ENCODE measurements at regions not wholly inside any gene's neighbourhood (a gene's known extent, or its start where the extent isn't known, plus 50 kb on each side); places are given as distances from the start of the nearest gene placed in this dataset.

DNA sequence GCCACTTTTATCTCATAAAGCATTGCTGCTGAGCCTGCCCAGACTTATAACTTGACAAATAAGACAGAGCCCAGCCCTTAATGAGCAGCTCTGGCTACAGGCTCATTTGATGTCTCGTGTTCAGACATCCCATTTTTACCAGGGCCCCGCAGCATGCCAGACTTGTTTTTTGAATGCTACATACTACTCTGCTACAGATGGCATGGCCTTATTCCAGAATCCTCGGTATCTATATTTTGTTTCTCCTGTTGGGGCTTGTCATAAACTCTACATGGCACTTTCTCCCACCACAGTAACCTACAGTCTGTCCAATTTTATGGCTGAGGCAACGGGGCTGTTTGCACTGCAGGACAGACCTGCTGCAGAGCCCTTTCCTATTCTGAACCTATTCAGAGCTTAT is 179.0 kb upstream of the DDX18 start:
- no peak for DNase-seq (ENCODE audit: low read depth in 2 of 2)

DNA sequence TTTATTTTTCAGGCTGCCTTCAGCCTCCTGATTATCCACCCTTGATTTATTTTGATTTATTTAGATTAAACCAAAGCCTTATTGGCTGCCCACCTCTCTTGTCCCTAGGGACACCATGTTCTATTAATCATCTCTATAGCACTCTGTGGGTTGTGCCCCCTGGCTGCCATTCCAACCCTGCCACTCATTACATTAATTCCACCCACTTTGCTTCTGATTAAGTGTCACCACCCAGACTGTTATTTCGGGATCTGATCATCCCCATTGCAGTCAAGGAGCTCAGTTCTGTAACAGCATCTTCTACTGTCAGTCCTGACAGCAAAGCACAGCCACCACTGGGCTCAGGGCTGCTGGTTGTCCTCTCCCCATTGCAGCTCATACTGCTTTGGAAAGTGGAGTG is 175.1 kb upstream of the DDX18 start:
- DNase-seq (ENCODE audit: low read depth in 2 of 2), result no peak

DNA sequence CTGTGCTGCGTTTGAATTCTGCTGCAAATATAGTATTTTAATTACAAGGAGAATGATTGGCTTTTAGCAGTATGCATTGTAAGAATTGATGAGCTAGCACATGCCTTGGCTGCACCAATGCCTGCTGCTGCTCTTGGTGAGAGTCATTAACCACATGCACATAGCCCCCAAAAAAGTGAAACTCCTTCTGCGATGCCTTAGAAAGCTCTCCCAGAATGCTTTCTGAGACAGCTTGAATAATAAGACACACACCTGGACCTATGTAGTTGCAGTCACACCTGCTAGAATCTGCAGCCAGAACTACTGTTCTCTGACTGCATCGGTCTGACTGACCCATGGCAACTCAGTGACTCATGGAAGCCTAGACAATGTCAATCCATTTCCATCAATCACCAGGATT is 170.1 kb upstream of the DDX18 start:
- no peak for DNase-seq (ENCODE audit: low read depth in 2 of 2)

DNA sequence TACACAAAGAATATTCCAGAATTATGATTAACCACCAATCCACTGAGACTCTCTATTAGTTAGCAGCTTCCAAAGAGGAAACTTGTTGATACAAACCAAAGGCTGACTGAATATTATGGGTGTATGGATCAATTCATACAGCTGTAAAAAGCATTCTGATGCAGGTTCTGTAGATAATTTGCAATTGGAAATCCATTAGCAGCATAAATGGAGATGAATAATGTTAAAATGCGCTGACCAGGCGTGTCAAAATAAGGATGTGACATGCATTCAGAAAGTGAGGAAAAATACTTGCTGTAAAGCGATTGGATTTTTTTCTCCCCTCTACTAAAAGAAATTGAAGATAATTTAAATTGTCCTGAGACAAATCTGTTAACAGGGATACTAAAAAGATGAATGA is 169.0 kb upstream of the DDX18 start:
- DNase-seq (ENCODE audit: low read depth in 2 of 2), result no peak

DNA sequence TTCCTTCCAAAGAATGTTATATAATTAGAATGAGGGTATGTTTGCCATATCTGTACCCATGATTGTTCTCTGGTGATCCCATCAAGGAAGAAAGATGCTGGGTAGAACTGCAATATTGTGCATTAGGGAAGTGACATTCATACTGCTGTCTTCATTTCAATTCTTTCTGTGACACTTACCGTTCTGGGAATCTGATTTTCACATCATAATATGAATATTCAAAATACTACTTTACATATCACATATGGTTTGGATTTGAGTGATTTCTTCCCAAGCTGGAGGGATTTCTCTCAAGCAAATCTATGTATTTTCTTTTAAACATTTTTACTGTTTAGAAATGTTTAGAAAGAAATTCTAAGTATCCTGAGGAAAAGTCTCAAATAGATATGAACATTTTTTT is 168.4 kb upstream of the DDX18 start:
- no peak for DNase-seq (ENCODE audit: low read depth in 2 of 2)

DNA sequence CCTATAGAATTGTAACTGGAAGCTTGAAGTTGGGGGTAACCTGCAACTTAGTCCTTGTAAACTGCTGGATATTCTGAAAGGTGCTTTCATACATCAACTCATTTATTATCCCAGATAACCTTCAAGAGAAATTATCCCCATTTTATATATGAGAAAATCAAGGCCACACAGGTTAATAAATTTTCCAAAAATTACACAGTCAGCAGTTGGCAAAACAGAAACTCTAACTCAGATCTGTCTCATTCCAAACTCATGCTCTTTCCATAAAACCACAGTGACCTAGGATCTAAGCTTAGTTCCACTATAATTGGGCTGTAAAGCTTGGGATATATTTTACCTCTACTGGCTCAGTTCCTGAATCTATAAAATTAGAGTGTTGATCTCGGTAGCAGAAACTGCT is 167.6 kb upstream of the DDX18 start:
- DNase-seq (ENCODE audit: low read depth in 2 of 2), result no peak

DNA sequence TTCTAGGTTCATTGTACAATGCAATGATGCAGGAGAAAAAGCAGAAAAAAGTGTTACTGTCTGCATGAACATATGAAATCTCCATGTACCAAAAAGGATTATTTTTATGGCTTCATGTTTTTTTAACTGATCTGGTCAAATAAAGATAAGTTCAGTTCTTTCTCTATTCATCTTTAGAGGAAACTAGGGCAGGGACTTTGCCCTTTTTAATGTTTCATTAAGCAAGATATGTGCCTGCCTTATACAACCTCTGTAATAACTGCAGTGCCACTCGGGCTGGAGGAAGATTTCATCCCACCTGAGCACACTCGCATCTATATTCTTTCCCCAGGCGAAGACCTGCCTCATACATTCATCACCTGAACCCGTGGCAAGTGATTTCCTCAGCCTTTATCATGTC is 157.9 kb upstream of the DDX18 start:
- DNase-seq (ENCODE audit: low read depth in 2 of 2), result no peak

DNA sequence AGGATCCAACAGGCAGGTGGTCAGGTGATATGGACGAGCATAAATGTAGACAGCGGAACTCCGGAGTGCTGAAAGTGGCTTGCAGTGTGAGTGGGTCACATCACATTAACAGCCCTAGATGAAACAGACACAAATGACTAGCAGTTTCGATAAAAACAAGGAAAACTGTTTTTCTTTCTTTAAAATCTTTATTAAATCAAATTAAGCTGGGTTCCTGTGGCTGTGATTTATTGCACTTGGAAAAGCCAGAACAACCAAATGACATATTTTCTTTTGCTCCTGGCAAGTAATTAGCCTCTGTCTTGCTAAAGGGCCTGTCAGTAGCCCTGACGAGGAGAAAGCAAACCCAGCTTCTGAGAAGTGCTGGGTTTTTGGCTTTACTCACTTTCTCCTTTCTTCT is 152.9 kb upstream of the DDX18 start:
- DNase-seq (ENCODE audit: low read depth in 2 of 2), result no peak

DNA sequence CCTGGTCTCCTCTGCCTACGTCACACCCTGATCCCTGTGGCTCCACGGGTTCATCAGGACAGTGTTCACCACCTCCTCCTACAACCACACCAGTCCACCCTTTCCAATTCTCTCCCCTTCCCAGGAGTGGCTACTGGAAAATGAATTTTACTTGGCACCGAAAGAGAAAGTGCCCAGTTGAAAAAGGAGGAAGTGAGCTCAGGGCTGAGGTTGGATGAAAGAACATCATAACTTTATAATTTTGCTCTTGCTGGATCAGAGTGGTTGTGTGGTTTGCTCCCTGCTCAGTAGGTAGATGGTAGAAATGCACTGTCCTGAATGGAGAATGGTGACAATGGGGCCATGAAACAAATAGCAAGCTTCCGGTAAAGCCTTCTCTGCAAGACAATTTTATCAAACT is 140.3 kb upstream of the DDX18 start:
- DNase-seq (ENCODE audit: low read depth in 2 of 2), result no peak

DNA sequence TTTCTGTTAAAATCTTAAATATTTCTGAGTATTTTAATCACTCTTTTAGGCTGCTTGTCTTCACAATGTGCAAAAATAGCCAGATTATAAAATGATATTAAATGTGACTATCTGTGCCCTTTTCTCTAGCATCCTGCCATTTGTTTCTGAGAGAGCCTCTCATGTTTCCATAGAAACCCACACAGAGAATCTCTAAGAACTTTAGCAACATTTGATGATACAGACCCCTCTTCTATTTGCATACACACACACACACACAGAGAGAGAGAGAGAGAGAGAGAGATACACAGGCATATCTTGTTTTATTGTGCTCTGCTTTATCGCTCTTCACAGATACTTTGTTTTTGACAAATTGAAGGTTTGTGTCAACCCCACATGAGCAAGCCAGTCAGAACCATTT is 134.5 kb upstream of the DDX18 start:
- DNase-seq (ENCODE audit: low read depth in 2 of 2), result no peak

DNA sequence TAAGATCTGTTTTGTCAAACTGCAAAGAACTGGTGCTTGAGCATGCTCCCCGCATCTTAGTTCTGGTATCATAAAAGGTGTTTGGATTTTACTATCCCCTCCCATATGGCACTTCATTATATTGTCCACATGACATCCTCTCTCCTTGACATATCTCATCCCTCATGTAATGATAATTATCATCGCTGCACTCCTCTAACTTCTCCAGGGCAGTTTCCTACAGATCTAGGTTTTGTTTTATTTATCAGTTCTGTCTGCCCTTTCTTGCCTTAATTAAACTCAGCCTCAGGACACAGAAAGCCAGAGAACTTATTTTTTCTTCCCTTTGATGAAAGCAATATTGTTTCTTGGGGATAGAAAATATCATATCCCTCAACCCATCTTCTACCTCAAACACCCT is 129.6 kb upstream of the DDX18 start:
- no peak for DNase-seq (ENCODE audit: low read depth in 2 of 2)

DNA sequence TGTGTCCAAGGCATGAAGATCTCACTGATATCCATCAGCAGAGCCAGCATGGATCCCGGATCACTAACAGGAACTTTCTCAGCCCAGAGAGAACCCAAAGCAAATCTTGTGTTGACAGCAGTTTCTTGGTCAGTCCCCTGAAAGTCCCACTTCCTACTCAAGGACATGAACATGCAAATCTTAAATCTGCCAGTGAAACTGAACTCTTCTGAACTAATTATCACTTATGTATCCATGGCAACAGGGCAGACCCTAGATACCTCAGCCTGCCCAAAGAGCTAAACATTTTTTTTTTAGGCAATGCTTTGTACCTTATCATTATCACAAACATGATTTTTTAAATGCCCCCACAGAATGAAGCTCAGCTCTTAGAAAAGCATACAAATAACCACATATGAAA is 127.8 kb upstream of the DDX18 start:
- no peak for DNase-seq (ENCODE audit: low read depth in 2 of 2)

DNA sequence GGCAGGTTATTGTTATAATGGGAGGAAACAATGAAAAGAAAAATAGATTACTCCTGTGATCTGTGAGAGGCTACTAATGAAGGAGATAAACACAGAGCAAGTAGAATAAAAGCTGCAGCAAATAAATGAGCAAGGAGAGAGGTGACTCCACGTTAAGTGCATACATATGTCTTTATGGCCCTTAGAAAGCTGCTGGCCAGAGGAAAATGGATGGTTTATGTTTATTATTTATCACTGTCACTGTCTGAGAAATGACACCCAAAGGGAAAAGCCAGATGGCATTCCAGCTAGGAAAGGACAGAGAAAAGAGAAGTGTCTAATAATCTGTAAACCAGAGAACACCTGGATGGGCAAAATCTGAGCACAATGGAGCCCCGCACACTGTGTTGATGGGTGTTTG is 122.9 kb upstream of the DDX18 start:
- DNase-seq (ENCODE audit: low read depth in 2 of 2), result no peak

DNA sequence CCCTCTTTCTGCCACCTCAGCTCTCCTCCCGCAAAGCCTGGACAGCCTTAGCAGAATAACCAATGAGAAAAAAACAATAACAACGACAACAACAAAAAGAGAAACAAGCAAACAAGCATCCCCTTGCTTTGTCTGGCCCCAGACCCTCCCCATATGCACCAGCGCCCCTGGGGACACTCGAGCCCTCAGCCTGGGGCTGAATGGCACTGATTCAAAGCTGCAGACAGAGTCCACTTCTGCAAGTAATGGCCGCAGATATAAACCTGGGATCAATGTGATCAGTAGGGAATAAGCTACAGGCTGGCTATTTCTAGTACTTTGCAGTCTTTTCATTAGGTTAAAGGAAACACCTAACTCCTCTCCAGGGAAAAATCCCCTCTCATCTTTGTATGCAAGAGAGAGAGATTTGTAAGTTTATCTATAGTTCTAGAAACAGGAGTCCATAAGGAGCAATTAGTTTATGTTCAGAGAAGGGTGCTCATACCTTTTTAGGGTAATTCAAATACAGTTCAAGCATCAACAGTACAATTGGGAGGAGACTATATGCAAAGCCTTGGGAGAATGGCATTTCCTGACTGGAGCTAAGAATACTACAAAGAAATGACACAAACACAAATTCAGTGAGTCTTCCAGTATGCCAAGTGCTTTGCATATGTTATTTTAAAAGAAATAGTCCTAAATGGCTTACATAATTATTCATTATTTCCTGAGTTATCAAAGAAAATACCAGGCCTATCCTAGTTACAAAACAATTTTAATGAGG is 122.3 kb upstream of the DDX18 start:
- no peak for DNase-seq (ENCODE audit: low read depth in 2 of 2)

DNA sequence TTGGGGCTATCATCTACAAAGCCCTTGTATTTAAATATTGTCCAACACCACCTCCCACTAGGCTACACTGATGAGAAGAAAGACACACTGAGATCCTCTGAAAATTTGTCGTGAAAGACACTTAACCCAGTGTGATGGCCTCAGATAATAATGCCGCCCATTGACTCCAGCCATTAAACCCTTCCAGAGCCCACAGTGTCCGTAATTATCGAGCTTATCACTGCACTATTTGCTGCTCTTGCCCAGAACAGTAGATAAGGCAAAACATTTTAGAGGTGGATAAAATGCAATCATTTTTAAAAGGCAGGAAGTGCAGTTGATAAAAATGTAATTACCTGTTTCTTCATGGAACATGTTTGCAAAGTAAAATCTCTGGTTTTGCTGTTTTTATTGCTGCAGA is 121.3 kb upstream of the DDX18 start:
- DNase-seq (ENCODE audit: low read depth in 2 of 2), result no peak

DNA sequence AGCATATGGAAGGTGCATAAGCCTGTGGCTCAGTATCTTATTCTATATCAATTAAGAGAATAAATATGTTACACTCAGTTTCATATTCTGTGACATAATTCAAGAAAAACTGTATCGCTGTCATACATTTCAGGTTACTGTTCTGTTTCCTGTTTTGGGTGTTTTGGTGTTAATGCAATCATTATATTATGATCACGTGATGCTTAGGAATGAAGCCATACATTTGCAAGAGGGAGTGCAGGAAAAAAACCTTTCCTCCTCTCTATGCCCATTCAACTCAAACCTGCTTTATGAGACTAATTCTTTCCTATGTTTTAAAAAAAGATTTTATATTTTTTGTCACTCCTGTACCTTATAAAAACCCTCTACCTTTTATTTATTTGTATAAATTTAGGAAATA is 120.8 kb upstream of the DDX18 start:
- DNase-seq (ENCODE audit: low read depth in 2 of 2), result no peak

DNA sequence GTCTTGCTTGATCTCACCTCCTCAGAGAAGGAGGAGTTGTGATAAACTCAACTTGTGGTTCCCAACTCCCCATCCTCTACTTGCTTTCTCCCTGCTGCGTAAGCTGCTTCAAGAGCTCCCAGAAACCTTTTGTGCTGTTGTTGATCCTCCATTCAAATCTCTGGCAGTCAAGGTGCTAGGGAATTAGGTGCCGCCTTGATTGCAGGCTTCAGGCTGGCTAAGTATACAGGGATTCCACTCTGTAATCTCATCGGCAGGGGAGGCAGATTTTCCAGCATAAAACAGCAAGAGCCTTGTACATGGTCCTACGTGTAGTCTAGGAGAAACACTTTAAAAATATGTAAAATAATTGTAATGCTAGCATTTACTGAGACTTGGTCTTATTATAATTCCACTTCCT is 116.2 kb upstream of the DDX18 start:
- DNase-seq (ENCODE audit: low read depth in 2 of 2), result no peak

DNA sequence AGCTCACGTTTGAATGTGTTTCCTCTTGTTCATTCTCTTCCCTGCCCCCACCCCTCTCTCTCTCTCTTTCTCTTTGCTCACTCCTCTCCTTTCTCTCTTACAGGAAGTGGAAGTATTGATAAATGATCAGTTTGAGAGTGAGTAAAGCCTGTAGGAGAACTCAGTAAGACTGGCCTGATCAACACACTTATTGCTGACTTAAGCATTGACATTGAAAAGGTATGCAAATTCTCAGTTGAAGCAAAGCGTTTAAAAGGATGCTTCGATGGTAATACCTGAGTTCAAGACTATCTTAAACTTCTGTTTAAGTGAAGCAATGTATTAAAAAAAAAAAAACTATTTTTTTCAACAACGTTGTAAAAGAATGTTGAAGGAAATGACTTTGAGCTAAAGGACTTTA is 115.7 kb upstream of the DDX18 start:
- no peak for DNase-seq (ENCODE audit: low read depth in 2 of 2)

DNA sequence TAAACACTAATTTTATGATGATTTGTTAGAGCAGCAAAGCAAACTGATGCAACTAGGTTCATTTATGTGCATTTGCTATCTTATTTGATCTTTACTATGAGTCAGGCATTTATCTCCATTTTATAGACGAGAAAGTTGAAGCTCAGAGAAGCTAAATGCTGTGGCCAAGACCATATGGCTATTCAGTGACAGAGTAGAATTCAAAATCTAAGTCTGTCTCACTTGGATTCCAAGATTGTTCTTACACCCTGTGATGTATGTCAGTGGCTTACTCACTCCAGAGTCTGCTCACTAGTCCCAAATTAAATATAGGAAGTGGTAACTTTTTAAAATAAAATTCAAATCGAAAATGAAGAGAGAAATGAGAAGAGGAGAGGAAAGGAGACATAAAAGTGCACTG is 114.0 kb upstream of the DDX18 start:
- no peak for DNase-seq (ENCODE audit: low read depth in 2 of 2)

DNA sequence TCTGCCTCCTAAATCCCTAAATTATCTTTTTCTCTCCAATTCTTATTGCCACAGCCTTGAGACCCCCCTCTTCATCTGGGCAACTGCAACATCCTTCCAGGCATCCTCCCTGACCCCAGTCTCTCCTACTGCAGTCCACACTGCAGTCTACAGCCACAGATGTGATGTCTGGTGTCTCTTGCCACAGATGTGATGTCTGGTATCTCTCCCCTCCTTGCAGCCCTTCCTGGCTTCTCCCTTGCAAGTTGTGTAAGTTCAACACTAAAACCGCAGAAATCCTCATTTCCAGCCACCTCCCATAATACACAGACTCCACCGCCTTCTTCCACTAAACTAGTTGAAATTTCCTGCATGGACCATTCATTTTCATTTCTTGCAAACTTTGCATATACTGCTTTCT is 113.1 kb upstream of the DDX18 start:
- no peak for DNase-seq (ENCODE audit: low read depth in 2 of 2)

DNA sequence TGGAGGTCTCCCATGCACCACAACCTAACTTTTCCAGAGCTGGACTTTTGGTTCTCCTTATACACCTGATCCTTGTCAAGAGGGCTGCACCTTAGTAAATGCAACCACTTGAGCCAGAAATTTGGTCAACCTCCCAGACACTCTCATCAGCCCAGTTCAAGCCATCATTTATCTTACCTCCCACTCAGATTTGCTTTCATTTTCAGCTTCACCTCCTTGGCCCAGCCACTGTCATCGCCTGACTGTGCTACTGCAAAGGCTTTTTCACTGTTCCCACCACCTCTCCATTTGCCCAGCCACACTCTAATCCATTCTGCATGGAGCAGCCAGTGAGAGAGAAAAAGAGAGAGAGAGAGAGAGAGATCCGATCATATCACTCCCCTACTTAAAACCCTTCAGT is 112.4 kb upstream of the DDX18 start:
- no peak for DNase-seq (ENCODE audit: low read depth in 2 of 2)

DNA sequence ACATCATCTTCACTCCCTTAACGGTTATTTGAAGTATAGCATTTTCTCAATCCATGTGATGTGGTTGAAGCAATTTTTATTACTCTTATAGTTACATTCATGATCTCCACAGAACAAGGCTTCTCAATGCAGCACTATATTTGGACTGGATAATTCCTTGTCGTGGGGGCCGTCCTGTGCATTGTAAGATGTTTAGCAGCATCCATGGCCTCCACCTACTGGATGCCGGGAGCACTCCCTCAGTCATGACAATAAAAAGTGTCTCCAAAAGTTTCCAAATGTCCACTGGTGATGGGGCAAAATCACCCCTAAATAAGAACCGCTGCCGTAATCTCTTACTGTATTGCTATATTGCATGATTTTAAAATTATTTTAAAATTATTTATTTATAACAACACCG is 110.6 kb upstream of the DDX18 start:
- DNase-seq (ENCODE audit: low read depth in 2 of 2), result no peak

DNA sequence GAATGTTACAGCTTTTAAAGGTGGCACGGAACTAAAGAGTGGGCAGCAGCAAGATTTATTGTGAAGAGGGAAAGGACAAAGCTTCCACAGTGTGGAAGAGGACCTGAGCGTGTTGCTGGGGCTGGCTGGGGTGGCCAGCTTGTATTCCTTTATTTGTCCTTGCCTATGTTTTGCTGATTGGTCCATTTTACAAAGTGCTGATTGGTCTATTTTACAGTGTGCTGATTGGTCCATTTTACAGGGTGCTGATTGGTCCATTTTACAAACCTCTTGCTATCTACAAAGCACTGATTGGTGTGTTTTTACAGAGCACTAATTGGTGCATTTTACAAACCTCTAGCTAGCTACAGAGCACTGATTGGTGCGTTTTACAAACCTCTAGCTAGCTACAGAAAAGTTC is 109.7 kb upstream of the DDX18 start:
- no peak for DNase-seq (ENCODE audit: low read depth in 2 of 2)

DNA sequence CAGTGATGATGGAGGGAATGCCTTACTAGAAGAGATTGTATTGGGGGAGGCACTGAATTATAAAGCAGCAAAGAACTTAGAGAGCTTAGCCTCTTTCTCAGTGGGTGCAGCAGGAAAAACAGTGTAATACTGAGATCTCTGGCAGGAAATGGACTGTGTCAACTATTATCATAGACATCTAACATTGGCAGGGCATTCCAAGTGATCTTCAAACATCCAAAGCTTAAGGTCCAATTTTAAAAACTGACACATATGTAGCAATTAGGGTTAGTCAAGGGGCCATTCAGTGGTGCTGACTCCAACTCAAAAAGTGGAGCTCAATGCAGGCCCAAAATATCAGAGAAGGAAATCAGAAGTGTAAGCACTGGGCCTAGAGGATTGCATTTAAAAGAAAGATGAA is 106.6 kb upstream of the DDX18 start:
- DNase-seq (ENCODE audit: low read depth in 2 of 2), result no peak

DNA sequence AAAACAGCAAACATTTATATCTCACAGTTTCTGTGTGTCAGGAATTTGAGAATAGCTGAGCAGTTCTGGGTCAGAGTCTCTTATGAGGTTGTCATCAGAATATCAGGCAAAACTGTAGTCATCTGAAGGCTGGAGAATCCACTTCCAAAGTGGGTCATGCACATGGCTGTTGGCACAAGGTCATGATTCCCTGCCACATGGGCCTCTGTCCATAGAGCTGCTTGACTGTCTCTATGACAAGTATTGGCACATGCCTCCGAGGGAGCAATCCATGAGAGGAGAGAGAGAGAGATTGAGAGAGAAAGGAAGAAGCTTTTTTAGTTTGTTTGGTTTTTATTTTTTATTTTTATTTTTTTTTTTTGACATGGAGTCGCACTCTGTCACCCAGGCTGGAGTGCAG is 101.8 kb upstream of the DDX18 start:
- DNase-seq (ENCODE audit: low read depth in 2 of 2), result no peak

Data from stimulated activated CD8-positive, alpha-beta memory T cell treated with anti-CD3 and anti-CD28 coated beads, Interleukin-15, amount 100 ng/mL, for 48 hours (primary cell).